Brain microvascular endothelial cell (primary cell): ENCODE measurements at regions not wholly inside any gene's neighbourhood (a gene's known extent, or its start where the extent isn't known, plus 50 kb on each side); places are given as distances from the start of the nearest gene placed in this dataset.
"Not testable (repeated sequence)": the region's sequence is repeated elsewhere in the genome, so short reads cannot be mapped to it uniquely, and the experiment has no call there.

Source experiments
- DNase-seq: peaks from one replicate; pipeline ENCODE4 v3.0.0-alpha.2; 2020
- H3K27ac ChIP-seq: fragments of 250-450 bp; sonication (Bioruptor Pico); 2 replicates; pipeline ENCODE4 v1.5.1; 2020; ENCODE audit warnings: mild to moderate bottlenecking, moderate library complexity
- H3K27me3 ChIP-seq: fragments of 250-450 bp; sonication (Bioruptor Pico); replicated peaks from 2 replicates; pipeline ENCODE4 v1.5.1; 2020; ENCODE audit warnings: mild to moderate bottlenecking
- H3K36me3 ChIP-seq: fragments of 250-450 bp; sonication (Bioruptor Pico); replicated peaks from 2 replicates; pipeline ENCODE4 v1.5.1; 2020; ENCODE audit warnings: mild to moderate bottlenecking
- H3K4me3 ChIP-seq: 2 replicates; pipeline ENCODE4 v1.5.1; 2011; ENCODE audit warnings: low read depth, mild to moderate bottlenecking, control low read depth, low read length, moderate library complexity
- in situ Hi-C: cut with HindIII; loops from 2 replicates; pipeline ENCODE4 v1.10.0; 2017; ENCODE audit warnings: low sequenced_read_pairs, low pct_ligation_motif_present
- TF ChIP-seq, protein P1 (sequence below): IDR thresholded peaks from 2 replicates; pipeline ENCODE4 v1.5.1; 2011; ENCODE audit warnings: low read depth, mild to moderate bottlenecking, moderate library complexity, low read length, control low read depth, inconsistent platforms; ENCODE audit errors: missing control alignments

DNA sequence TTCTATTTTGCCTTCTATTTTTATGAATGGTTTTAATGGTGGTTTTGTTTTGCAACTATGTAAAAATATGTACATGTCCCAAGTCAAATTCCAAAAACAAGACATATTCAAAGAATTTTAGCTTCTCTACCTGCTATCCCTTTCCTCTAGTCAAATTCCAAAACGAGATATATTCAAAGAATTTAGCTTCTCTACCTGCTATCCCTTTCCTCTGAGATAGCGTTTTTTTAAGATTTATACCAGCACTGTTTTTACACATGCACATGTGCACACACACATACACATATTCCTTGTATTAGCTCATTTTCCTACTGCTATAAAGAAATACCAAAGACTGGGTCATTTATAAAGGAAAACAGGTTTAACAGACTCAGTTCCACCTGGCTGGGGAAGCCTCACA, 199.1 kb upstream of the ARL4C start:
- Histone ChIP-seq H3K4me3 (no peak overlapping the region), H3K36me3 (no peaks in the 10 kb centered on the region), H3K27me3 (no peaks in the 10 kb centered on the region), H3K27ac (no peak overlapping the region)
- TF ChIP-seq, protein P1, sequence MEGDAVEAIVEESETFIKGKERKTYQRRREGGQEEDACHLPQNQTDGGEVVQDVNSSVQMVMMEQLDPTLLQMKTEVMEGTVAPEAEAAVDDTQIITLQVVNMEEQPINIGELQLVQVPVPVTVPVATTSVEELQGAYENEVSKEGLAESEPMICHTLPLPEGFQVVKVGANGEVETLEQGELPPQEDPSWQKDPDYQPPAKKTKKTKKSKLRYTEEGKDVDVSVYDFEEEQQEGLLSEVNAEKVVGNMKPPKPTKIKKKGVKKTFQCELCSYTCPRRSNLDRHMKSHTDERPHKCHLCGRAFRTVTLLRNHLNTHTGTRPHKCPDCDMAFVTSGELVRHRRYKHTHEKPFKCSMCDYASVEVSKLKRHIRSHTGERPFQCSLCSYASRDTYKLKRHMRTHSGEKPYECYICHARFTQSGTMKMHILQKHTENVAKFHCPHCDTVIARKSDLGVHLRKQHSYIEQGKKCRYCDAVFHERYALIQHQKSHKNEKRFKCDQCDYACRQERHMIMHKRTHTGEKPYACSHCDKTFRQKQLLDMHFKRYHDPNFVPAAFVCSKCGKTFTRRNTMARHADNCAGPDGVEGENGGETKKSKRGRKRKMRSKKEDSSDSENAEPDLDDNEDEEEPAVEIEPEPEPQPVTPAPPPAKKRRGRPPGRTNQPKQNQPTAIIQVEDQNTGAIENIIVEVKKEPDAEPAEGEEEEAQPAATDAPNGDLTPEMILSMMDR = no peak
- DNase-seq = no peak
- in situ Hi-C loops = no loop called here

DNA sequence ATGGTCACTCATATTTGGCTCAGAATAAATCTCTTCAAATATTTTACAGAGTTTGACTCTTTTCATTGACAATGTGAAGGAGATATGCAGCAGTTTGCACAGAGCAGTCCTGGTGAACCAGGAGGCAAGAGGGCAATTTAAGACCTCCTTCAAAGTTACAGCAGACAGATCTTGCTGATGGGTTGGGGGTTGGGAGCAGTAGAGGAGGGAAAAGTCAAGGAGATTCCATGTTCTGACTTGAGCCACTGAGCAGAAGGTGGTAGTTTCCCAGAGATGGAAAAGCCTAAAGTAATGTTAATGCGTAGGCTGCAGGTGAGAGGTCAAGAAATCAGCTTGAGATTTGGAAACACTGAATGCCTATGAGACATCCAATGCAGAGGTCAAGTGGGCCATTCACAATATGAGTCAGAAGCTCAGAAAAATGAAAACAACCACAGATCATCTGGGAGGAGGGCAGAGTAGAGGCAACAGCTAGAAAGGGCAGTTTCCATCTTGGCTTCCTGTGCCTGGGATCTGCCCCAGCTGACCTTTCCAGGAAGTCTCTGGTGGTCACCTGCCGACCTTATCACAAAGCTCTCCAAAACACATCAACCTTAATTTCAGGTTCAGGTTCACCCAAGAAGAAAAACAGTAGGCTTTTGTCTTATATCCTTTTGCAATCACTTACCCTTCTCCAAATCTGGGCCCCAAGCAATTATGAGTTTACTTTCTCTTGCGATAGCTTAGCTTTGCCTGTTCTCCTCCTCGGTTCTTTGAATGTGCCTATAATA, 197.5 kb upstream of the ARL4C start:
- in situ Hi-C loops = no loop called here
- Histone ChIP-seq H3K27me3 (no peaks in the 10 kb centered on the region), H3K4me3 (no peak overlapping the region), H3K27ac (peak overlapping the region; percentile 39), H3K36me3 (no peaks in the 10 kb centered on the region)
- peak; percentile 72 for DNase-seq
- TF ChIP-seq, protein P1 = no peak

DNA sequence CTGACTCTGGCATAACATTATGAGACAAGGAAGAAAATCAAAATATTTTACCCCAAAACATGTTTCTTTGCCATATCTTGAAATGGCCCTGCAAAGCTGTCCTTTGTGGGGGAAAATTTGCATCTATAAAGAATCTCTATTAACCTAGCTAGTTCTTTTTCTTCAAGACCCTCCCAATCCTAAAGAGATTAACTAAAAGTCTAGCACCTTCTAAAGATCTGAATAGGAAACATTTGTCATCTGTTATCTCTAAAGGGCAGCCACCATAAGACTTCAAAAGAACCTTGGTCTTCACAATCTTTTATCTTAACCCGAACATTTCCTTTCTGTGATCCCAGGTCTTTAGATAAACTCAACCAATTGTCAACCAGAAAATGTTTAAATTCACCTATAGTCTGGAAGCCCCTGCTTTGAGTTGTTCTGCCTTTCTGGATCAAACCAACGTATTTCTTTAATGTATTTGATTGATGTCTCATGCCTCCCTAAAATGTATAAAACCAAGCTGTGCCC, 196.9 kb upstream of the ARL4C start:
- H3K4me3 ChIP-seq, H3K27me3 ChIP-seq, H3K36me3 ChIP-seq, DNase-seq, in situ Hi-C loops, H3K27ac ChIP-seq: not testable (repeated sequence)

DNA sequence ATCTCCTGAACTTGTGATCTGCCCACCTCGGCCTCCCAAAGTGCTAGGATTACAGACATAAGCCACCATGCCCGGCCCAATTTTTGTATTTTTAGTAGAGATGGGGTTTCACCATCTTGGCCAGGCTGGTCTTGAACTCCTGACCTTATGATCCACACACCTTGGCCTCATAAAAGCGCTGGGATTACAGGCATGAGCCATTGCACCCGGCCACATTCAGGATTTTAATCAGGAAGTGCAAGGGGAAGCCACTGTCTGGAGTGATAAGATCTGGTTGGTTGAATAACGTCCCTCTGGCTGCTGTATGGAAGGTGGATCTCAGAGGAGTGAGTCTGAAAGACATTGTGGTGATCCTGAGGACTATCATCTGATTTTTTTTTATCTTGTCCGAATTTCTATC, 196.3 kb upstream of the ARL4C start:
- H3K4me3 ChIP-seq, DNase-seq, H3K27ac ChIP-seq, H3K36me3 ChIP-seq, H3K27me3 ChIP-seq, in situ Hi-C loops: not testable (repeated sequence)

DNA sequence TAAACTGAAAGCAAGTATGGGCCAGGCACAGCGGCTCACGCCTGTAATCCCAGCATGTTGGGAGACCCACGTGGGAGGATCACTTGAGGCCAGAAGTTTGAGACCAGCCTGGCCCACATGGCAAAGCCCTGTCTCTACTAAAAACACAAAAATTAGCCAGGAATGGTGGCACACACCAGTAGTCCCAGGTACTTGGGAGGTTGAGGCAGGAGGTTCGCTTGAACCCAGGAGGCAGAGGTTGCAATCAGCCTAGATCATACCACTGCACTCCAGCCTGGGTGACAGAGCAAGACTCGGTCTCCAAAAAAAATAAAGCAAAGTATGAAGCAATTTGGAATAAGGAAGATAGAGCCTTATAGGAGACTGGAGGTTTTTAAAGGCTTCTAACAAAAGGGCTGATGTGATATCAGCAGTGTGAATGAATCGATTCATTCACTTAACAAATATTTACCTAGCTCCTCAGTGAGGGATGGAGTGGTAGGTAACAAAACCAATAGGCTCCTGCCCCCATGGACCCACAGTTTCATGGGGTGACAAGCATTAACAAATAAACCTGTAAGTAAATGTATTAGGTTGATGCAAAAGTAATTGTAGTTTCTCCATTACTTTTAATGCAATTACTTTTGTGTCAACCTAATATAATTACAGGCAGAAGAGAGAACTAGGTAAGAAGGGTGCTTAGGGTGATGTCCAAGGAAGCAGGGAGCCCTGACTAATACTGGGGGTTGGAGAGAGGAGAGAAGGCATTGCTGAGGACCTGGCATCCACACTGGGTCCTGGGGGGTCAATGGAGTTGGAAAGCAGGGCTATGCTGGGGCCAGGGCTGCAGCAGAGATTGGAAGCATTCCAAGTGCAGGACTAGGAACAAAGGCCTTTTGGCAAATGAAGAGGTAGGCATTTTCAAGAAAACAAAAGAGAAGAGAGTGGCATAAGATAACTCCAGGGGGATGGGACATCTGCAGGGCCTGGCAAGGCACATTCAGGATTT, 195.4 kb upstream of the ARL4C start:
- no peak overlapping the region for H3K4me3 ChIP-seq
- in situ Hi-C loops = no loop called here
- TF ChIP-seq, protein P1 = no peak

DNA sequence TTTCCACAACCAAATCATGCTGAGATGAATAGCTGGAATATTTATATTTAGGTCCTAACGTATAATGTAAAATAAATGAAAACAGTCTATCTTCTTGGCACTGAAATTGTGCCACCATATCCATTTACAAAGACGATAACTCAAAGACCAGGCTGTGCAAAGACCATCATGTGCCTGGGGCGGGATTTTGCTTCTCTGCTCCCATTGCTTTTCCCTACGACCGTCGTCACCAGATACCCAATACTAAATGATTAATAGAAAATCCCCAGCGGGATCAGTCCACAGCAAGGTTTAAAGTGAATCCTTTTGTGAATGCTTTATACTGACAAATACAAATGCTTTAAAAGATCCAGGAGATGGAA, 194.3 kb upstream of the ARL4C start:
- H3K36me3 ChIP-seq = no peaks in the 10 kb centered on the region
- no peak overlapping the region for H3K4me3 ChIP-seq
- no peak for DNase-seq
- TF ChIP-seq, protein P1 = no peak
- no peak overlapping the region for H3K27ac ChIP-seq
- H3K27me3 ChIP-seq = no peaks in the 10 kb centered on the region
- in situ Hi-C loops = no loop called here

More for the DNA sequence above, 195.4 kb upstream of the ARL4C start:
- no peak overlapping the region for H3K27ac ChIP-seq
- no peaks in the 10 kb centered on the region for H3K27me3 ChIP-seq
- no peak for DNase-seq
- no peaks in the 10 kb centered on the region for H3K36me3 ChIP-seq
